C4-2B (cell line): ENCODE measurements at regions not wholly inside any gene's neighbourhood (a gene's known extent, or its start where the extent isn't known, plus 50 kb on each side); places are given as distances from the start of the nearest gene placed in this dataset.

Experiments used
- ZFX ChIP-seq: fragments of 450-650 bp; IDR thresholded peaks from 2 replicates; pipeline ENCODE4 v1.6.1; 2017
- TF ChIP-seq, protein P1 (sequence below): fragments of 450-650 bp; conservative IDR thresholded peaks from 2 replicates; pipeline ENCODE4 v1.5.1; 2017; ENCODE audit warnings: mild to moderate bottlenecking

- no peak for TF ChIP-seq ZFX
- TF ChIP-seq, protein P1, sequence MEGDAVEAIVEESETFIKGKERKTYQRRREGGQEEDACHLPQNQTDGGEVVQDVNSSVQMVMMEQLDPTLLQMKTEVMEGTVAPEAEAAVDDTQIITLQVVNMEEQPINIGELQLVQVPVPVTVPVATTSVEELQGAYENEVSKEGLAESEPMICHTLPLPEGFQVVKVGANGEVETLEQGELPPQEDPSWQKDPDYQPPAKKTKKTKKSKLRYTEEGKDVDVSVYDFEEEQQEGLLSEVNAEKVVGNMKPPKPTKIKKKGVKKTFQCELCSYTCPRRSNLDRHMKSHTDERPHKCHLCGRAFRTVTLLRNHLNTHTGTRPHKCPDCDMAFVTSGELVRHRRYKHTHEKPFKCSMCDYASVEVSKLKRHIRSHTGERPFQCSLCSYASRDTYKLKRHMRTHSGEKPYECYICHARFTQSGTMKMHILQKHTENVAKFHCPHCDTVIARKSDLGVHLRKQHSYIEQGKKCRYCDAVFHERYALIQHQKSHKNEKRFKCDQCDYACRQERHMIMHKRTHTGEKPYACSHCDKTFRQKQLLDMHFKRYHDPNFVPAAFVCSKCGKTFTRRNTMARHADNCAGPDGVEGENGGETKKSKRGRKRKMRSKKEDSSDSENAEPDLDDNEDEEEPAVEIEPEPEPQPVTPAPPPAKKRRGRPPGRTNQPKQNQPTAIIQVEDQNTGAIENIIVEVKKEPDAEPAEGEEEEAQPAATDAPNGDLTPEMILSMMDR = no peak
Observed at GRCh38 chr4:166491635-166492034, 618.6 kb downstream of the TLL1 start.
